ENCODE measurements at regions not wholly inside any gene's neighbourhood (a gene's known extent, or its start where the extent isn't known, plus 50 kb on each side); places are given as distances from the start of the nearest gene placed in this dataset.

DNA sequence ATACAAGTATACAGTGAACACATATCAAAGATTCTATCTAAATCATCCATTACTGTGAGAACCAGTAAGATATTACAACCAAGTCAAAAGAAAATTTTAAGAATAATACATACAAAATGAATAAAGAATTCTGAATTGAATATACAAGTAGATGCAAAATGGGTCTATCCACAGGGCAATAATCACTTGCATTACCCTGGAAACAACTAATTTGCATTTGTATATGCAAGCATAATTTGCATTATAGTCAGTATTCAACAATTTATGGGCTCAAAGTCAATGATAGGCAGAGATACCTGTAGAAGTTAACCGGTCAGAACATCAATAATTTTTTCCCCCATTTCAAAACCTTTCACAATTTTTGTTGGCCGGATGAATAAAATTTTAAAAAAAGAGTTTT lies 512.2 kb upstream of the ALCAM start:
- Histone ChIP-seq H3K27me3 (no peaks in the 10 kb centered on the region), H3K9me3 (no peaks in the 10 kb centered on the region), H3K27ac (no peak overlapping the region), H3K36me3 (no peaks in the 10 kb centered on the region), H3K4me3 (replicated peaks in 1 of 3) (no peak overlapping the region), H3K4me1 (no peaks in the 10 kb centered on the region)
- DNase-seq, result no peak
- no peak for TF ChIP-seq POLR2A (IDR thresholded peaks at IDR 0.05)
- TF ChIP-seq, protein P1, sequence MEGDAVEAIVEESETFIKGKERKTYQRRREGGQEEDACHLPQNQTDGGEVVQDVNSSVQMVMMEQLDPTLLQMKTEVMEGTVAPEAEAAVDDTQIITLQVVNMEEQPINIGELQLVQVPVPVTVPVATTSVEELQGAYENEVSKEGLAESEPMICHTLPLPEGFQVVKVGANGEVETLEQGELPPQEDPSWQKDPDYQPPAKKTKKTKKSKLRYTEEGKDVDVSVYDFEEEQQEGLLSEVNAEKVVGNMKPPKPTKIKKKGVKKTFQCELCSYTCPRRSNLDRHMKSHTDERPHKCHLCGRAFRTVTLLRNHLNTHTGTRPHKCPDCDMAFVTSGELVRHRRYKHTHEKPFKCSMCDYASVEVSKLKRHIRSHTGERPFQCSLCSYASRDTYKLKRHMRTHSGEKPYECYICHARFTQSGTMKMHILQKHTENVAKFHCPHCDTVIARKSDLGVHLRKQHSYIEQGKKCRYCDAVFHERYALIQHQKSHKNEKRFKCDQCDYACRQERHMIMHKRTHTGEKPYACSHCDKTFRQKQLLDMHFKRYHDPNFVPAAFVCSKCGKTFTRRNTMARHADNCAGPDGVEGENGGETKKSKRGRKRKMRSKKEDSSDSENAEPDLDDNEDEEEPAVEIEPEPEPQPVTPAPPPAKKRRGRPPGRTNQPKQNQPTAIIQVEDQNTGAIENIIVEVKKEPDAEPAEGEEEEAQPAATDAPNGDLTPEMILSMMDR (IDR thresholded peaks at IDR 0.05), result no peak
- intact Hi-C loops (cut with DNase I), result no loop called here
- WGBS, 2 donors, result 79 to 85% methylated on average over 2 of the region's 2 CpGs

DNA sequence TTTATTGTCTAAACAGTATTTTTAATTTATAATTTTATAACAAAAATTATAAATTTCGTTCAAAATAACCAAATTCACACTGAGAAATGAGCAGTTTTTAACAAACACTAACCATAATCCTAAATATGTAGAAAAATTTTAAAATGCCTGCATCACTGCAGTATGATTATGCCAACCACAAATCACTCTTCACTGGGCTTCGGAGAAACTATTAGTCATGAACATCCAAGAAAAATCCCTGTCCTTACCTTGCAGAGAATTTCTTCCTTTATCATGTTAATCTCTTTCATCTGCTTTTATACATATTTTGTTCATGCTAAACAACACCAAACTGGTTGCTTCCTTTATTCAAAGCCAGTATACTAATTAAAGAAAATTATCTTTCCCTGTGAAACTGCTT lies 511.0 kb upstream of the ALCAM start:
- no peaks in the 10 kb centered on the region for H3K36me3 ChIP-seq
- DNase-seq, result no peak
- H3K9me3 ChIP-seq, result no peaks in the 10 kb centered on the region
- H3K4me3 ChIP-seq (replicated peaks in 1 of 3), result no peak overlapping the region
- no peaks in the 10 kb centered on the region for H3K4me1 ChIP-seq
- TF ChIP-seq, protein P1 (IDR thresholded peaks at IDR 0.05), result no peak
- no peak for TF ChIP-seq POLR2A (IDR thresholded peaks at IDR 0.05)
- H3K27me3 ChIP-seq, result no peaks in the 10 kb centered on the region
- 58 to 59% methylated on average over 2 of the region's 2 CpGs for WGBS, 2 donors
- no peak overlapping the region for H3K27ac ChIP-seq
- intact Hi-C loops (cut with DNase I), result no loop called here

DNA sequence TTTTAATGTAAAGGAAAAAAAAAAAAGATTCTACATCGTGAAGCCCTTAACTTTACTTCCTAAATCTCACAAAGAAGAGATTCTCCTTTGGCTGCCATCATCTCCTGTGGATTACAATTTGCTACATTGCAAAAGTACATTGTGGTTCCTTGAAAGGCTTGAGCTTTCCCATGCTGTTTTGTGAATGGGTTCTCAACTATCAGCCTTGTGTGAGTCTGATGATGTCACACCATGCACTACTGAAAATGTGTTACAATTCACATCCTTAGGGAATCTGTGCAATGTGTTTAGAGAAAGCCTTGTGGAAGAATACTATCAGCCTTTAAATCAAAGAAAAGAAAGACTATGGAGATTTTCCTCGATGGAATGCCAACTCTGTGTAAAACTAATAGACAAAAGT lies 510.0 kb upstream of the ALCAM start:
- no peak overlapping the region for H3K27ac ChIP-seq
- H3K27me3 ChIP-seq, result no peaks in the 10 kb centered on the region
- no peak overlapping the region for H3K4me3 ChIP-seq (replicated peaks in 1 of 3)
- intact Hi-C loops (cut with DNase I), result no loop called here
- WGBS, 2 donors, result 64 to 75% methylated on average over 2 of the region's 2 CpGs
- H3K36me3 ChIP-seq, result no peaks in the 10 kb centered on the region
- no peaks in the 10 kb centered on the region for H3K4me1 ChIP-seq
- TF ChIP-seq, protein P1 (IDR thresholded peaks at IDR 0.05), result no peak
- no peak for TF ChIP-seq POLR2A (IDR thresholded peaks at IDR 0.05)
- no peaks in the 10 kb centered on the region for H3K9me3 ChIP-seq
- DNase-seq, result no peak

DNA sequence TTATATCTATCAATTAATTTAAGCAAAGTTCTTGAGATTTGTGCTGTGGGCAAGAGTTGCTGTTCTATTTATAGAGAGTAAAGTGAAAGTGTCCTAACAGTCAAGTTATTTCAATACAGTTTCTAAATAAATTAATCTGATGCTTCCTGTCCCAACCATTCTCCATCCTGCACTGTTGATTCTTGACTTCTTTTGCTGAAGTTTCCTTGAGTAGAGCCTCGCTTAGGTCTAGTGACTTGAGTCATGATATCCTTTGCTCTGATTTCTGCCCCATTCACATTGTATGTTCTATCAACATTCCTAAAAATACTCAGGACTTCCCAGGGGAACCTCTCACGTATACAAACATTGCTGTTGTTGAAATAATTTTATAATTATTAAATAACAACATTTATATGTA lies 498.4 kb upstream of the ALCAM start:
- DNase-seq, result no peak
- no peak for TF ChIP-seq POLR2A (IDR thresholded peaks at IDR 0.05)

DNA sequence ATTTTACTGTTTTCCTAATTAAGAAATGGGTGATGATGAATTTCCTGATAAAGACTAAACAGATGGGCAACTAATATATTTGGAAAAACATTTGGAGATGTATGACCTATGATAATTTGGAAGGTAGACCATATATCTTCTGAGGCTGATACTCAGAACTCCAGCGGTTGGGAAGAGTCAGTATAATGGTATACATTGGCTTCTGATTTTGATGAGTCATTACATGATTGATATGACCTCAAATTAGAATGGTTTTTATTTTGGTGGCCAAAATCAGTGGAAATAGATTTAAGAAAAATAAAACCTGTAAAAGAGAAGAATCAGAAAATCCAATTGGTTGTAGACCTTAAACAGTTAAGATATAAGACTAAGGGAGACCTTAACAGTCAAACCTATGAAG lies 496.4 kb upstream of the ALCAM start:
- no peaks in the 10 kb centered on the region for H3K9me3 ChIP-seq
- no peak overlapping the region for H3K27ac ChIP-seq
- TF ChIP-seq POLR2A (IDR thresholded peaks at IDR 0.05), result no peak
- TF ChIP-seq, protein P1 (IDR thresholded peaks at IDR 0.05), result no peak
- H3K4me3 ChIP-seq (replicated peaks in 1 of 3), result no peak overlapping the region
- no peaks in the 10 kb centered on the region for H3K4me1 ChIP-seq
- intact Hi-C loops (cut with DNase I), result no loop called here
- WGBS, 2 donors, result 98 to 100% methylated on average over 1 of the region's 1 CpG
- H3K27me3 ChIP-seq, result no peaks in the 10 kb centered on the region
- no peaks in the 10 kb centered on the region for H3K36me3 ChIP-seq
- no peak for DNase-seq

More for the DNA sequence above, 498.4 kb upstream of the ALCAM start:
- no peaks in the 10 kb centered on the region for H3K36me3 ChIP-seq
- no peaks in the 10 kb centered on the region for H3K27me3 ChIP-seq
- H3K9me3 ChIP-seq, result no peaks in the 10 kb centered on the region
- H3K27ac ChIP-seq, result no peak overlapping the region
- no peaks in the 10 kb centered on the region for H3K4me1 ChIP-seq
- no peak overlapping the region for H3K4me3 ChIP-seq (replicated peaks in 1 of 3)
- WGBS, 2 donors, result 84 to 86% methylated on average over 2 of the region's 2 CpGs
- intact Hi-C loops (cut with DNase I), result no loop called here

DNA sequence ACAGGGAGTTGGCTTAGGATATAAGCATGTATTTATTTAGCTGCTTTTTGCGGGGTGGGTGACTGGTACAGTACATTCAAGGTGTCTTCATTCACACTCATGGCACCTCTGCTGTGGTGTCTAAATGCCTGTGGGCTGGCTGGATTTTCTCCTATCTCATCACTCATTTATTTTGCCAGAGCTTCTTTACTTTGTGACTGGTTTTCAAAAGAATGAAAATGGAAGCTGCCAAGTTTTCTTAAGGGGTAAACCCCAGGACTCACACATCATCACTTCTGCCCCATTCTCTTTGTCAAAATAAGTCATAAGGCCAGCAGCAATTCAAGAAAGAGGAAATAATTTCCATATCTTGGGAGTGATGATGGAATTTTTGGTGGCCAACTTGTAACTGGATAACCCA lies 493.4 kb upstream of the ALCAM start:
- Histone ChIP-seq H3K9me3 (no peaks in the 10 kb centered on the region), H3K27me3 (no peaks in the 10 kb centered on the region), H3K36me3 (no peaks in the 10 kb centered on the region), H3K4me1 (no peaks in the 10 kb centered on the region), H3K4me3 (replicated peaks in 1 of 3) (no peak overlapping the region), H3K27ac (no peak overlapping the region)
- intact Hi-C loops (cut with DNase I), result no loop called here
- DNase-seq, result no peak
- WGBS, 2 donors, result 91 to 97% methylated on average over 1 of the region's 1 CpG
- no peak for TF ChIP-seq POLR2A (IDR thresholded peaks at IDR 0.05)
- TF ChIP-seq, protein P1 (IDR thresholded peaks at IDR 0.05), result no peak
